RCC 7860 (cell line): ENCODE measurements at regions not wholly inside any gene's neighbourhood (a gene's known extent, or its start where the extent isn't known, plus 50 kb on each side); places are given as distances from the start of the nearest gene placed in this dataset.
"Not testable (repeated sequence)": the region's sequence is repeated elsewhere in the genome, so short reads cannot be mapped to it uniquely, and the experiment has no call there.

ENCODE experiments used
- DNase-seq: peaks from one replicate; pipeline ENCODE4 v3.0.0-alpha.2; 2015; ENCODE audit warnings: low spot score
- FAIRE-seq: peaks from 2 replicates; lab custom pipeline; 2012; peaks lifted over from hg19 to GRCh38; lab: Jason Lieb, UNC

DNA sequence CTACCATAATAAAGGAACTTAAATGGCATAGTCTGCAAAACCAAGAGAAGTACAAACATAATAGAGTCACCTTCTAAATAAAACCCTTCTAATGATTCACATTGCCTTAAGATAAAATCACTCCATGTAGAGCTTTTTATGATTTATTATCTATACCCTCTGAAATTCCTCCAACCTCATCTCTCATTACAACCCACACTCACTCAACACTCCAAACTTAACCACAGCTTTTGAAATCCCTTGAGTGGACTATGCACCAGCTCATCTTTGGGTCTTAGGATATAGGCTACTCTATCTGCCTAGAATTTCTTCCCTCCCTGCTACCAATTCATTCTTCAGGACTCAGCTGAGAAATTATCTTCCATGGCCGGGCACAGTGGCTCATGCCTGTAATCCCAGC is 122.5 kb downstream of the CETN3 start:
- DNase-seq (no peak), FAIRE-seq (no peak)

DNA sequence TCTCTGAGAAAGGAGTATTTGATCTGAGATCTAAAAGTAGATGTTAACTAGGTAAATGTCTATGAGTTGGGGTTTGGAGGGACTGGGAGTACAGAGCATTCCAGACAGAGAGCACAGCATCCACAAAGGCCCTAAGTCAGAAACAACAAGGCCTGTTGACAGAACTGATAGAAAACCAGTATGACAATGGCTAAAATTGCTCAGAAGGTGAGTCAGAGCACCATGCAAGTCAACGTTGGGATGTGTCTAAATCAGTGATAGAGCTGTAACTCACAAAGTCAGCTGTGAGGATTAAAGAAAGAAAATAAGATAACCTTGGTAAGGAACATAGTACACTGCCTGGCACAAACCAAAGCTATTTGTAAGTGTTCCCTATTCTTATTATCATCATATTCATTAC is 124.0 kb downstream of the CETN3 start:
- DNase-seq = no peak
- no peak for FAIRE-seq

DNA sequence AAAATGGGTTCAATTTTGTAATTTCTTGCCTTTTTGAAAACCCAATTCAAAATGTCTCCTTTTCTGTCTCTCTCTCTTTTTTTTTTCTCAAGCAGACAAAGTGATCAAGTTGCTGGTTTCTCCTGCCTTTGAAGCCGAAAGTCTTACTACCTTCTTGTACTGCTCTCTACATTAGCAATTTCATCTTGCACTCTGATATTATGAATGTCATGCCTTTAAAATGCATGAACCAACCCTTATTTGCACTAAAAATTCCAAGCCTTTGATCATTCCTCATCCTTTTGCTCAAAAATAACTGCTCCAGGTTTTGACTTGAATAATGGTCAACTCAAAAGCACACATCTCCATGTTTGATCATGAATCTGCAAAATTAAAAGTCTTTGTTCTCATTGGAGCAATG is 125.2 kb downstream of the CETN3 start:
- FAIRE-seq (no peak), DNase-seq (no peak)

DNA sequence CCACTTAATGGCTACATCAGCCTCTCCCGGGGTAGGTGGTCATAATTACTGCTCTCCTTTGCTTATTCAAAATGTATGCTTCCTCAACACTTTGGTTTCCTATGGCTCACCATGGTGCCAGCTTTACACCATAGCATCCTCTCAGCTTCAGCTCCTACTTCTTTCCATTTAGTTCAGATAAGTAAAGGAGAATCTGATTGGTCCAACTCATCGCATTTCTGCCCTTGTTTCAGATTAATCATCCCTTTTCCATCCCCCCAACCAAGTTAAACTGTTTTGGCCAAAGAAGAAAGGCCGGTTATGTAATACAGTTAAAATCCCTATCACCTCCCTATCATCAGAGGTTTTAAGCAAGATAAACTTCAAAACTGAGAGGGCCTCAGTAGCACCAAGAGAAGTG is 130.5 kb downstream of the CETN3 start:
- no peak for DNase-seq
- FAIRE-seq = no peak

DNA sequence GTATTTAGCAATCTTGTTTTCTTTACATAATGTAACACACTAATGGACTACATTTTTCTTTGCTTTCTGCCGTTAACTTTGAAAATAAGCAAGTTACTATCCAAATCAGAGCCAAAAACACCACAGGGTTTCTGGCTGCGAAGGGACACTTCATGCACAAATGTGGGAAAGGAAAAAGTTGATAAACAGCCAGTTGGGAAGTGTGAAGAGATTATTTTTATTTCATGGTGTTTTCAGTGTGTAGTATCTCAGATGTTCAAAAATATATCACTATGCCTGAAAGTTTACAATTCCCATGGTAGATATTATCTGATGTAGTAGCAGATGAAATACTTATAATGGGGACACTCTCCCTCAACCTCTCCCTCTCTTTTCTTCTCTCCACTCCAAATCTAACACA is 135.3 kb downstream of the CETN3 start:
- no peak for FAIRE-seq

DNA sequence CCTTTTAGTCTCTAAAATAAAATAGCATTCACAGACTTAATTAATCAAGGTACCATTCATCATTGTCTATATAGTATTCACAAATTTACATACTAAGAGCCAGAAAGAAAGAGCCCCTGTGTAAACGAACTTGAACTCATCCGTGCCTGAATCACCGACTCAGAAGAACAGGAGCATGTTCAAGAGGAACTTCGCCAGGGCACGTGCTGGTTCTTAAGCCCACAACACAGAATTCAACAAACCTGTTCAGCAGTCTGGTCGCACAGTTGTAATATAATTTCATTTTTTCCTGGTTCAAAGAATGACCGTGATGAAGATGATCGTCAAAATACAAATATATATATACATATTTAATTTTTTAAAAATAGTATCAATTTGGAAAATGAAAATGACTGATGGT is 141.9 kb downstream of the CETN3 start:
- FAIRE-seq (no peak), DNase-seq (no peak)

More for the DNA sequence above, 135.3 kb downstream of the CETN3 start:
- no peak for DNase-seq

DNA sequence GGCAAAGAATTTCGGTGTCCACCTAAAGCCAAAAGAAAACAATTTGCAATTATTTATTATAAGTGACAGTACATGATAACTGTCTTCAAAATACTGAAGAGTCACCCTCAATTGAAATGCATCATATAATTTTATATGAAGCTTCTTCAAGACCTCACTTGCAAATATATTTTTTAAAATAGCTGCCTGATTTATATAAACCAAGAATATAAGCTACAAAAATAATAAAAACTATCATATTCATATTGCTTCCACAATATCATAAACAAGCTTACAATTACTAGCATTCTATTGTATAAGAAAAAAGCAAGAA is 144.1 kb downstream of the CETN3 start:
- FAIRE-seq (no peak), DNase-seq (no peak)

DNA sequence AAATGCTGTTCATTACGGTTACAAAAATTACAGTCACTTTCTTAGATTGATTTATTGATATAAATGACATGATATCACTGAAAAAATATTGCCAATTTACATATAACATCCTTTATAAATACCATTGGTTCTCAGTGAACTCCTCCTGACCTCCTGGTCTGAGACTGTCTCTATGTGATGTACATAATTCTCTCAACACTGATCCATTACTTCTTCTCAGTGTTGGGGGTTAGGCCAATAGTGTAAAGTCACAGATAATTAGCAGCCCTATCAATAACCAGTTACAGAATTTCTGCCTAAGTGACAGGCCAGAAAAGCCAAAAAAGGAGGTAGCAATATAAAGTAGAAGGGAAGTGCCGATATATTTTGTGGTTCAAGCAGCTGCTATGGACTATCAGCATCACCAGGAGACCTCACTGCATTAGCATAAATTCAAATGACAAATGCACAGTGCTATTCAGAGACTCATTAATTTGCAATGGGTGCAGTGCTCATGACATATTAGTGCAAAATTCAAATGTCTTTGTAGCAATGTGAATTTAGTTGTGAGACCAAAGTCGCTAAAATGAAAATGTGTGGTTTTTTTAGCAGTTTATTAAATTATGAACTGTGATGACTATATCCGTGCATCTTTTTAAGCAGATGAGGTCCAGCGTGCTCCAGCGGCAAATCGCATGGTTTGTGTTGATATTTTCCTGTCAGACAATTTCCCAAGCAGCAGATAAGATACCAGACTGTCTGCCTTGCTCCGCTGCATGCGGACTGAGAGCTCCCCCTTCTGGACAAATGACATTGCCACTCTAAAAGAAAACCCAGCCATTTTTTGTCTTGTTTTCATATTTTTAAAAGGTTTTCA is 144.6 kb downstream of the CETN3 start:
- DNase-seq (no peak), FAIRE-seq (no peak)

DNA sequence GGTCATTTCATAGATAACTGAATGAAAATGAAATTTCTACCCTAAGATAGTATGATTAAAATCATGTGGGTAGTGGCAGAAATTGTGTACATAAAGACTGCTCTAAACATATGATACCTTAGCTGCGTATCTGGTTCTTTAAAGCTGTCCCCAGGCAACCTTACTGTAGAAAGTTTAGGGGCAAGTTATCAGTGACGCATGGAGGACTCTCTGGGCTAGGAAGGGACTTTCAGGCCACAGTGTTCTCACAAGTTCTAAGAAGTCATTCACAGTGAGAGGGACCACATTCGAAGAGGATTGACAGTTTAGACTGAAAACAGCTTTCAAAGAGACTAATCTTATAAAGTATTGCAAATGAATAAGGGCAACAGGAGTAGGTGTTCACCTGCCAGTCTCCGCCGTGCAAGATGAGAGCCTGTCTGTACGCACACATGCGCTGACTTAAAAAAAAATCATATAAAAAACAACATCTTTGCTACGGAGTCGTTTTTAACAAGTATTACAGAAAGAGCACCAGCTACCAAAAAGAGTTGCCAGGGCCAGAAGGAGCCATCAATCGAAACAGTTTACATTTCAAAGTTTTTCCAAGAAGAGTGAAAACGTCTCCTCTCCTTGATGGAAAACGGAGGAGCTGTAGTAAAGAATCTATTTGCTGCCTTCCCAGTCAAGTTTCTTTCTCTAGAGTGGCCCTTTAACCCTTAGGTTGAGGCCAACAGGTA is 146.3 kb downstream of the CETN3 start:
- FAIRE-seq = no peak
- DNase-seq = no peak

DNA sequence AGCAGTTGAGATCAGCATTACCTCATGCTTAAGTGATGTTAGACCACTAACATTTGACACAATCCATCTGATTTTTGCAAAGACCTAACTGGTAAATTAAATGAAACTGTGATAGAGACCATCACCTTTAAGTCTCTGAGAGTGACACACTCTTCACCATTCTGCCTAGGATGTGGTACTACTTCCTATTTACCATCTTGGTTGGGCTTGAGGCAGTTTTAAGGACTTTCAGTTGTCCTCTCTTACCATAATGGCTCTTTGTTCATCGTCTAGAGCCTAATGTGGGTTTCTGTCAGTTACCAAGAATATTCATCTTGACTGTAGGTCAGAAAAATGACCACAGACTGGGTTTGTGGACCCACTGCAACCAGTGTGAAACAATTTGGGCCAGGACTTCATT is 158.1 kb downstream of the CETN3 start:
- DNase-seq = no peak
- no peak for FAIRE-seq

DNA sequence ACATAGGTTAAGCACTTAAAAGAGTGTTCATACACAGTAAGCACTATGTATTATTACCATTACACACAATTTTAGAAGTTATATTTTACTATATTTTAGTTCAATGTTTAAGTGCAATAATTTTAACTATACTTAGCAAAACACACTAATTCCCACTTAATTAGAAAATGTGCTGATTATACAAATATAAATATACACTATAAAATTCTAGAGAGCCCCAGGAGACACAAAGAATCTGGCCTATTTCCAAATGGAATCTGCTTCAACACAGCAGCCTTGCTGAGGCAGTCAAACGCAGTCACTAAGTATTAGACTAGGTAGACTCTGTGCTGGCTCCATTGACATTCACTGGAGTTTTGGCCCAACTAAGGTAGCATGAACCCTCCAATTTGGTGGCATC is 160.9 kb downstream of the CETN3 start:
- FAIRE-seq = no peak
- no peak for DNase-seq

DNA sequence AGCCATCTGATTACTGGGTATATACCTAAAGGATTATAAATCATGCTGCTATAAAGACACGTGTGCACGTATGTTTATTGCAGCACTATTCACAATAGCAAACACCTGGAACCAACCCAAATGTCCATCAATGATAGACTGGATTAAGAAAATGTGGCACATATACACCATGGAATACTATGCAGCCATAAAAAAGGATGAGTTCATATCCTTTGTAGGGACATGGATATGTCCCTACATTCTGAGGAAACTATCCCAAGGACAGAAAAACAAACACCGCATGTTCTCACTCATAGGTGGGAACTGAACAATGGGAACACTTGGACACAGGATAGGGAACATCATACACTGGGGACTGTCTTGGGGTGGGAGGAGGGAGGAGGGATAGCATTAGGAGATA is 165.7 kb downstream of the CETN3 start:
- not testable (repeated sequence) for FAIRE-seq, DNase-seq

DNA sequence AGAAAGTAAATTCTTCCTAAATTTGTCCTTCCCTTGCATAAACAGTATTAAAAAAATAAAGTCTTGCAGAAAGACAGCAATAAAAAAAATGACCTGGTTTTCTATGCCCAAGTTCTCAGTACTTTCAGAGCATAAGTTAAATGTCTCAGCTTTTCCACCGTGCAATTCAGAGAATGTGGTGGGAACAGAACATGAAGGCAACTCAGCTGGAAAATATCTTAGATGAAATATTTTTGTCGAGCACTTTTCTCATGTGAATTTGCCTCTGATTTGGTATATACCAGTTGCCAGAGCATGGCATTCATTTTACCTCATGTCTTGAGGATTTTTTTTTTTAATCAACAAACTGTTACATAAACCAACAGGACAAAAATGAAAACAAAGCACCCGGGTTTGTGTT is 176.1 kb downstream of the CETN3 start:
- DNase-seq (no peak), FAIRE-seq (no peak)

DNA sequence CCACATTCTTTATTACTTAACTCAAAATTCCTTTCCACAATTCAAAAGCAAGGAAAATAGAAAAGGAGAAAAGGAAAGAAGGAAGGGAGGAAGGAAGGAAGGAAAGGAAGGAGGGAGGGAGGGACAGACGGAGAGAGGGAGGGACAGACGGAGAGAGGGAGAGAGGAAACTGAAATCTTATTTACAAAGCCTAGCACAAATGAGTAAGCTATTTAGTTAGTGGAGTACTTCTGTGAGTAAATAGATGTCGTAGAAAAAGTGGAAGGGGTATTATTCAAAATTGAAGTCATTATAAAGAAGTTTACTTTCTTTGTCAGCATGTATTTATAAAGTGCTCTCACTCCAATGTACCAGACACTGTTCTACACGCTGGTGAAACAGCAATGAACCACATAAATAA is 177.9 kb downstream of the CETN3 start:
- DNase-seq = no peak
- no peak for FAIRE-seq

DNA sequence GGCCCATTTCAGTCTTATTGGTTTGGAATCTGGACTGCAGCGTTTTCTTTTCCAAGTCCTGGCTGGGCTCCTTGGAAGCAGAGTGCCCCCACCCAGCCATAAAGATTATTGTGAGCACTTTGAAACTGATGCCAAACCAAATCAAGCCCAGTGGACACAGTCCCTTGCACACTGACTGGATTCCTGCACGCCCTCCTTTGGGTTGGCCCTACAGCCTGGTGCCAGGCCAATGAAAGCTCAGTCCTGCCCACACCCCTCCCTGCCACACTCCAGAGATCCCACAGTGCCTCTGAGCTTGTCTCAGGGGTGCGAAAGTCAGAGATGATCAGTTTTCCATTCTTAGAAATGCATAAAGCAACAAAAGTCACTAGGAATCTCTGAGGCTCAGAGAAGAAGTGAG is 181.9 kb downstream of the CETN3 start:
- FAIRE-seq = no peak

DNA sequence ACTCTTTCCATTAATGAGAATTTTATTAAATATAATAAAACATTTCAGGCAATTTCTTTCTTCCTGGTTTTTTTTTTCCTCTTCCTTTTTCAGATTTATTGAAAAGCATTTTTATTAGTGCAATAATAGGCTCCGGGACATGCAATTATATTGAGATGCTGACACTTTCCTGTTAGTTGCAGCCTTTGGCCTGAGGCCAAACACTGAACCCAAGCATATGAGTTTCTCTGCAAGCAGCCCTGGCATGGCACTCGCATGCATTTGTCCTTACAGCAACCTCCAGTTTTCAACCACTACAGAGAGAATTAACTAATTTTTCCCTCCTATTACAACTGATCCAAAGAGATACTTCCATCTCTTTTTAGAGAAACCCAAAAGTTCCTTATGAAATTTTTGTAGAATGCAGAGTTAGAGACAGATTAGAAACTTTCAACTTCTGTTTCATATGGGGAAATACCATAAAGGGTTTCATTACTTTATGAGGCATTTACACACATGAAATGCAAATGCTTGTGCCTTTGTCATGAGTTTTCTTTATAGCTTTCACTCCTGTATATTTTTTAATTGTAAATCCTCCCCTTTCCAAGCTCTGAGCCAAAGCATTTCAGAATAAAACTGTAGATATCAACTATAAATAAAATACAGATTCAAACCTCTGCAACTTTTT is 183.0 kb downstream of the CETN3 start:
- no peak for DNase-seq
- FAIRE-seq = no peak

More for the DNA sequence above, 181.9 kb downstream of the CETN3 start:
- DNase-seq = no peak

DNA sequence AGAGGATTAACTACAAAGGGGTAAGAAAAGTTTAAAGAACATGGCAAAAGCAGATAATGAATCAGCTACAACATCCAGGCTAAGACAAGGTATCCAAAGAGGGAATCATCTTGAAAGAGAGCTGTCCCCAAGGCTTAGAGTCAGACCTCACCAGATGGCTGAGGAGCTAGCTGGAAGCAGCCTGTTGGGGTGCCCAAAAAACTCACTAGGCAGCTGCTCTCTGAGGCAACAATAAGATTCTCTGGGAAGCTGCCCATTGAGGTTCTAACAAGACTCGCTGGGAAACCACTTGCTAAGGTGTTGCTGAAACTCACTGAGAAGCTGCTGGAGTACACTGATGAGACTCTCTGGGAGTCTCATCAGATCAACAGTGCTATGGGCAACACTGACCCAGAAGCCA is 185.2 kb downstream of the CETN3 start:
- FAIRE-seq (no peak), DNase-seq (no peak)

DNA sequence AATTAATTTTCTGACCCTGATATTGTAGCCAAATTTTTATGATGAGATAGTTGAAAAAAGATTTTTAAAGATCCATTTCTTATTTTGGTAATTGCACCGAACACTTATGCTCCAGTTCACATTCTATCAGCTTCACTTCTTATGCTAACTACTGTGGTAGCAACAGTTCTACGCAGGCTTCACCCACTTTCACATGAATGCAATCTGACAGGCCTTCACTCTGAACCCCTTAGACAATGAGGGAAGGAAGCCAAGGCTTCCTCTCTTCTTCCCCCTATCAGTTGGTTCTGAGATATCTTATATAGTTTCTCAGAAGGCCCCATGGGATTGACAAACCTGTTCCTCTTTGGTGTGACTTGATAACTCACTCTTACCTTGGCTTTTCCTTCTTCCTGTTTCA is 185.8 kb downstream of the CETN3 start:
- DNase-seq (no peak), FAIRE-seq (no peak)

DNA sequence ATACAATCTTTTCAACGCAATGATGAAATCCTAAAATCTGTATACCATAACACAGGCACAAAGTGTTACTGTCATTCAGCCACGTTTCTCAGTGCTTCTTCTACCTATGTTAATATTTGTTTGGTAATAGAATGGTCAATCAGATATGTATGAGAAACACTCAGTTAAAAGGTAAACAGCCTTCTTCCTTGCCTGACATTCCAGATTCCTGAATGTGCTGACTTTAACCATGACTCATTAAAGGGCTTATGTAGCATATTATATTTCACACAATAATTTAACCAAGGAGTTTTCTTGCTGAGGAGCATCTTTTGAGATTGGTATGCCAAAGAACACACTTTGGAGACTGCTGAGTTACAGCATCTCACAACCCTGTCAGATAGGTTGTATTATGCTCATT is 187.6 kb downstream of the CETN3 start:
- FAIRE-seq = no peak
- no peak for DNase-seq

DNA sequence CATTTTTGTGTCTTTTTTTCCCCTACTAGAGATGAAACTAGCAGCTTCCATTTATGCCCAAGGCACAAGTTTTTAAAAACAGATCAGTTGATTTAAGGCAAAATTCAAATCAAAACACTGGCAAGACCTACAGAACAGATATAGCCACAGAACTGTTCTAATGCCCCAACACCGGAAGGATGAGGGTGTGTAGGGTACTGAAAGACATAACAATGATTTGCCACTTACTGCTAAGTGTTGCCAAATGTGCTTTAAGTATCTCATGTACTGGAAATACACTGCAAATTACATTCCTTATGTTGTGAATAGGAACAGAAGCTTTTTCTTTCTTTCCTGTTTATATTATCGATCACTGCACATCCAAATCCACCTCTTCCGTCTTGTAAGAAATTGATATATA is 189.0 kb downstream of the CETN3 start:
- FAIRE-seq (no peak), DNase-seq (no peak)

DNA sequence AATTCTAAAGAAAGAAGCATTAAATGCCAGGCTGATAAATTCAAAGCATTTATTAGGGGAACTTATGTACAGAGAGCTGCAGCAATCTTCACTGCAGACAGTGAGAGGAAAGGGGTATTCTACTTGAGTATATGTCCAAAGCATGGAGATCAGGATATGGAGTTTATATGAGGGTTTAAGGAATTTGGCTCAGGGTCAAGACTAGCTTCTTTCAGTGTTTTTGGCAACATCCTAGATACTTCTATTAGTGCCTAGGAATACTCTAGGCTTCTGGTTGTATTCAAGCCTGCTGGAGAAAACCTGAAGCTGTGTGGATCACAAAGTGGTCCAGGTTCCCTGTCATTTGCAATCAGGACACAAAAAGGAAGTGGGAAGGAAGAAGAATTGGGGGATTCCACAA is 194.6 kb downstream of the CETN3 start:
- FAIRE-seq (no peak), DNase-seq (no peak)

DNA sequence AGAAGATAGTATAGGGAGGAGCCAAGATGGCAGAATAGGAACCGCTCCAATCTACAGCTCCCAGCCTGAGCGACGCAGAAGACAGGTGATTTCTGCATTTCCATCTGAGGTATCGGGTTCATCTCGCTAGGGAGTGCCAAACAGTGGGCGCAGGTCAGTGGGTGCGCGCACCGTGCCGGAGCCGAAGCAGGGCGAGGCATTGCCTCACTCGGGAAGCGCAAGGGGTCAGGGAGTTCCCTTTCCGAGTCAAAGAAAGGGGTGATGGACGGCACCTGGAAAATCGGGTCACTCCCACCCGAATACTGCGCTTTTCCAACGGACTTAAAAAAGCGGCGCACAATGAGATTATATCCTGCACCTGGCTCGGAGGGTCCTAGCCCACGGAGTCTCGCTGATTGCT is 201.2 kb downstream of the CETN3 start:
- DNase-seq, FAIRE-seq: not testable (repeated sequence)
